ENCODE measurements at regions not wholly inside any gene's neighbourhood (a gene's known extent, or its start where the extent isn't known, plus 50 kb on each side); places are given as distances from the start of the nearest gene placed in this dataset.

GRCh38 chr2:18218160-18218933, 339.9 kb downstream of the KCNS3 start:
- TF ChIP-seq CTCF (conservative IDR thresholded peaks at IDR 0.05 in 1 of 2, IDR thresholded peaks at IDR 0.05 in 1 of 2; ENCODE audit: extremely low read depth in 1 of 2, insufficient read depth in 1 of 2, low read depth in 1 of 2, low read length in 2 of 2) (no peak), EZH2 (IDR thresholded peaks at IDR 0.05; ENCODE audit: borderline replicate concordance, low read length) (no peak)
